C4-2B (cell line): ENCODE measurements at regions not wholly inside any gene's neighbourhood (a gene's known extent, or its start where the extent isn't known, plus 50 kb on each side); places are given as distances from the start of the nearest gene placed in this dataset.

Experiments
- CTCF ChIP-seq: fragments of 450-650 bp; conservative IDR thresholded peaks from 2 replicates; pipeline ENCODE4 v1.5.1; 2017; ENCODE audit warnings: mild to moderate bottlenecking
- ZFX ChIP-seq: fragments of 450-650 bp; IDR thresholded peaks from 2 replicates; pipeline ENCODE4 v1.6.1; 2017

DNA sequence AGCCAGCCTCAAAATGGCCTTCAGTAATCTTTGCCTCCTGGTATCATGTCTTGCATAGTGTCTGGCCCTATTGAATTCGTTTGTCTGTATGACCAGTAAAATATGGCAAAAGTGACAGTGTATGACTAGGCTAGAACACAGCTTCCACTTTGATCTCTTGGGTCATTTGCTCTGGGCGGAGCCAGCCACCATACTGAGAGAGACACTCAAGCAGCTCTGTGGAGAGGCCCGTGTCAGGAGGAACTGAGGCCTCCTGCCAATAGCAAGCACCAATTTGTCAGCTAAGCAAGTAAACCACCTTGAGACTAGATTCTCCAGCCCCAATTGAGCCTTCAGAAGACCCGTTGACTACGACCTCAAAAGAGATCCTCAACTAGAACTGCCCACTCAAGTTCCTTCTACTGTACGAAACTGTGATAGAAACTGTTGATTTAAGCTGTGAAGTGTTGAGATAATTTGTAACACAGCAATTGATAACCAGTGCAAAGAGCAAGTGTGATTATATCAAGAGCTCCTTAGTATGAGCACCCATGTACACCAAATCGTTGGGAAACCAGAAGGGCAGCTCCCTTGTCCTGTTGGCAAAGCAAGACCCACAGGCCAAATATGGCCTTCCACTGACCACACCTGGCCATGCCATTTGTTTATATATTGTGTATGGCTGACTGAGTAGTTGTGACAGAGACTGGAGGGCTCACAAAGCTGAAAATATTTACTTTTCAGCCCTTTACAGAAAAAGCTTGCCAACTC lies 52.7 kb upstream of the SERBP1 start:
- TF ChIP-seq CTCF = no peak
- TF ChIP-seq ZFX = no peak
